Prostate gland (tissue), 2 donors: ENCODE measurements at regions not wholly inside any gene's neighbourhood (a gene's known extent, or its start where the extent isn't known, plus 50 kb on each side); places are given as distances from the start of the nearest gene placed in this dataset.

Source experiments
- POLR2A ChIP-seq: fragments of 450-650 bp; IDR thresholded peaks from one replicate; pipeline ENCODE4 v1.6.1; 2016; ENCODE audit warnings: antibody characterized with exemption, mild to moderate bottlenecking
- TF ChIP-seq, protein P1 (sequence below), 4 experiments: fragments of 200-600 bp in 2 of 4; fragments of 450-650 bp in 2 of 4; sonication (generic) in 2 of 4; IDR thresholded peaks; 1 replicate in 3 of 4; 2 replicates in 1 of 4; pipeline ENCODE4 v1.5.1; 2016 to 2019; ENCODE audit warnings: antibody characterized with exemption in 4 of 4, mild to moderate bottlenecking in 2 of 4, moderate library complexity in 2 of 4

DNA sequence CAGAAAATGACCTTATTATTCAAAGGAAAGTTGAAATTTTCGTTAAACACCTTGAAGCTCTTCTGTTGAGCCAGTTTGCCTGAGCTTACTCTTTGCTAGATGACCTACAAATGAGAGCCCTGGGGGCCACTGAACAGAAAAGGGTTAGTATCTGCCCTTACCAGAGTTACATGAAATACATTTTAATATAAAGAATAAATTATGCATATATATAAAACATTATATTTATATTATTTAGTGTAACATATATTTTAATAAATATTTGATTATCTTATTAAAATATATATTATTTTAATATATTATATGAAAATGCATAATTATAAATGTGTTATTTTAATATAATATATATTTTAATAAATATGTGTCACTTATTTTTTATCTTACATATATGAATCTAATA, 628.4 kb upstream of the TPK1 start:
- TF ChIP-seq, protein P1, sequence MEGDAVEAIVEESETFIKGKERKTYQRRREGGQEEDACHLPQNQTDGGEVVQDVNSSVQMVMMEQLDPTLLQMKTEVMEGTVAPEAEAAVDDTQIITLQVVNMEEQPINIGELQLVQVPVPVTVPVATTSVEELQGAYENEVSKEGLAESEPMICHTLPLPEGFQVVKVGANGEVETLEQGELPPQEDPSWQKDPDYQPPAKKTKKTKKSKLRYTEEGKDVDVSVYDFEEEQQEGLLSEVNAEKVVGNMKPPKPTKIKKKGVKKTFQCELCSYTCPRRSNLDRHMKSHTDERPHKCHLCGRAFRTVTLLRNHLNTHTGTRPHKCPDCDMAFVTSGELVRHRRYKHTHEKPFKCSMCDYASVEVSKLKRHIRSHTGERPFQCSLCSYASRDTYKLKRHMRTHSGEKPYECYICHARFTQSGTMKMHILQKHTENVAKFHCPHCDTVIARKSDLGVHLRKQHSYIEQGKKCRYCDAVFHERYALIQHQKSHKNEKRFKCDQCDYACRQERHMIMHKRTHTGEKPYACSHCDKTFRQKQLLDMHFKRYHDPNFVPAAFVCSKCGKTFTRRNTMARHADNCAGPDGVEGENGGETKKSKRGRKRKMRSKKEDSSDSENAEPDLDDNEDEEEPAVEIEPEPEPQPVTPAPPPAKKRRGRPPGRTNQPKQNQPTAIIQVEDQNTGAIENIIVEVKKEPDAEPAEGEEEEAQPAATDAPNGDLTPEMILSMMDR (IDR thresholded peaks at IDR 0.05) = no peak
- TF ChIP-seq POLR2A = no peak
